Cardiac fibroblast (primary cell): ENCODE measurements at regions not wholly inside any gene's neighbourhood (a gene's known extent, or its start where the extent isn't known, plus 50 kb on each side); places are given as distances from the start of the nearest gene placed in this dataset.

Source experiments
- DNase-seq, 2 donors: peaks; one replicate each; pipeline versions ENCODE4 v3.0.0 to v3.0.0-alpha.2; 2010; ENCODE audit warnings: low read depth in 2 of 2
- H3K4me3 ChIP-seq, 2 donors: replicated peaks in 1 of 2; 1 replicate in 1 of 2; 2 replicates in 1 of 2; pipeline ENCODE4 v1.5.1; 2011; ENCODE audit warnings: low read depth in 2 of 2, low read length in 2 of 2, mild to moderate bottlenecking in 2 of 2, moderate library complexity in 1 of 2
- CTCF ChIP-seq: IDR thresholded peaks from one replicate; pipeline ENCODE4 v1.5.1; 2011; ENCODE audit warnings: low read depth, mild to moderate bottlenecking, low read length, inconsistent platforms

- DNase-seq: no peak
- TF ChIP-seq CTCF: no peak
- no peak overlapping the region for H3K4me3 ChIP-seq
Observed at GRCh38 chr10:111523016-111523415, 446.2 kb downstream of the ADRA2A start.

- TF ChIP-seq CTCF: no peak
- no peak overlapping the region for H3K4me3 ChIP-seq
- no peak for DNase-seq
Observed at GRCh38 chr10:111524134-111524533, 447.3 kb downstream of the ADRA2A start.

- no peak for DNase-seq
- H3K4me3 ChIP-seq: no peak overlapping the region
- TF ChIP-seq CTCF: no peak
Observed at GRCh38 chr10:111525696-111526095, 448.9 kb downstream of the ADRA2A start.

GRCh38 chr10:111531690-111532089 lies 454.9 kb downstream of the ADRA2A start:
- no peak overlapping the region for H3K4me3 ChIP-seq
- DNase-seq: no peak
- no peak for TF ChIP-seq CTCF

GRCh38 chr10:111532139-111532538 lies 455.3 kb downstream of the ADRA2A start:
- no peak for DNase-seq
- no peak overlapping the region for H3K4me3 ChIP-seq
- TF ChIP-seq CTCF: no peak

- DNase-seq: no peak
- TF ChIP-seq CTCF: no peak
- no peak overlapping the region for H3K4me3 ChIP-seq
Observed at GRCh38 chr10:111539246-111539645, 462.4 kb downstream of the ADRA2A start.

- no peak overlapping the region for H3K4me3 ChIP-seq
- TF ChIP-seq CTCF: no peak
- DNase-seq: no peak
Observed at GRCh38 chr10:111543854-111544253, 467.0 kb downstream of the ADRA2A start.
